ENCODE measurements at regions not wholly inside any gene's neighbourhood (a gene's known extent, or its start where the extent isn't known, plus 50 kb on each side); places are given as distances from the start of the nearest gene placed in this dataset.
"Not testable (repeated sequence)": the region's sequence is repeated elsewhere in the genome, so short reads cannot be mapped to it uniquely, and the experiment has no call there.

DNA sequence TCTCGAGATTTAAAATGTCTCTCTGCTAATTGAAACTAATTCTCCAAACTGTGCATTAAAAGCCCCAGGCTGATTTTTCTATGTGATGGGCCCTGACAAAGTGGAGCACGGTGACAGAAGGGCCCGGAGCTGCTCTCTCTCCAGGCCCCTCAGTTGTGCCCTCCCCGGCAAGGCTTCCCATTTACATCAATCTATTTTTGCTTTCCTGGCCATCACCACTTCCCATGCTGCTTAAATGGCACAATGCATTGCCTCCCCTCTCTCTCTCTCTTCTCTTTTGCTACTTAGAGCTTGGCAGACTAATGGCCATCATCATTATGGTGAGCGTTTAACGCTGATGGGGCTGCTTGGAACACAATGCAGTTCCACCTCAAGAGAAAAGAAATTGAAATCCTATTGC lies 270.7 kb upstream of the DIO3 start:
- DNase-seq (ENCODE audit: low spot score), result no peak

DNA sequence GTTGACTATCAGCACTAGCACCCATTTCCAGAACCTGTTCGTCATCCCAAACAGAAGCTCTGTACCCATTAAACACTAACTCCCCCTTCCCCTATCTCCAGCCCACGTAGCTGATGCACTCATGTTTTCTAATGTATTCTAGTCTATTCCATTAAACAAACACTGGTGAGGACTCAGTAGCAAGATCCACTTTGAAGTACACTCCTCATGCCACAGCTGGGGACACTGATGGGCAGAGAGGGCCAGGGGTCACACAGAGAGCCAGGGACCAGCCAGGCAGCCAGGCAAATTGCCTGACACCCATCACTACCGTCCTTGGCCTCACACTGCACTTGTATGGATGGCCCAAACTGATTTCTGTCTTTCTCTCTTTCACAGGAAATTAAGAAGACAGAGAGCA lies 269.9 kb upstream of the DIO3 start:
- no peak for DNase-seq (ENCODE audit: low spot score)

DNA sequence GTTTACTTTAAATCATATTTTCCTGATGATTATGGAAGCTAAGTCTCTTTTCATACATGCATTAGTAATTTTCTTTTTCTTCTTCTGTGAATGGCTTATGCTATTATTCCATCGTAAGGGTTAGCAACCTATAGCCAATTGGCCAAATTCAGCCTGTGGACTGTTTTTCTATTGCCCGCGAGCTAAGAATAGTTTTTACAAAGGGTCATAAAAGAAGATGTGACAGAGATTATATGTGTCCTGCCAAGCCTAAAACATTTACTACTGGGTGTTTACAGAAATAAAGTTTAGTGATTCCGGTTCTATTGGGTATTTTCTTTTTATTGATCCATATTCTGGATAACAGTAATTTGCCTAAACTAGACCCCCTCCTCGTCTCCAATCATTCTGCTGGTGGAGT lies 268.8 kb upstream of the DIO3 start:
- DNase-seq (ENCODE audit: low spot score), result no peak

DNA sequence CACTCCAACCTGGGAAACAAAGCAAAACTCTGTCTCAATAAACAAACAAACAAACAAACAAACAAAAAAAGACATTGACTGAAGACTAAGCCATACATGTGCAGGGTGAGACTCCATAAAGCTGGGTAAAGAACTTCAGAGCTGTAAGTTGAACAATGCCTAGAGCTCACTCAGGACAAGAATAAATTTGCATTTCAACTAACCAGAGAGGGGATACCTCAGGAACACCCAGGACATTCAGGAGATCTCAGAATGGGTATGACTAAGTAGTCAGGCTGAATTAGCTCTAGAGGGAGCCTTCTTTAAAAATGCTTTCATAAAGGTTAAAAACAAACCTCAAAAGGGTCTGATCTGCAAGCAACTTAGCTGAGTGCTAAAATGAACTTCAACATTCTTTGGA lies 267.7 kb upstream of the DIO3 start:
- DNase-seq (ENCODE audit: low spot score), result no peak

DNA sequence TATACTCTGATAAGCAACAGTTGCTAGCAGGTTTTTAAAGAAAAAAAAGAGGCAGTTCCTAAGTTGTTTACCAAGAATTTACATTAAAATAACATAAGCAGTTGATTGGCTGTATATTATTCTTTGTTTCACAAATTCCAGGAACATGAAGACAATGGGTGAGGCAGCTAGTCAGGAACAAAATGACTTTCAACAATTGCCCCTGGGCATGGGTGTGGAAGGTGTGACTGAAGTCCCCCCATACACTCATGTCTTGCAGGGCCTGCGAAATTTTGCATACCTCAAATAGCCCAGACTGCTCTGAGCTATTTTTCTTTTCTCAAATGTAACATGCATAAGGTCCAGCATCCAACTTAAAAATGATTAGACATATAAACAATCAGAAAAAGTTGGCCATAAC lies 267.2 kb upstream of the DIO3 start:
- DNase-seq (ENCODE audit: low spot score), result no peak

DNA sequence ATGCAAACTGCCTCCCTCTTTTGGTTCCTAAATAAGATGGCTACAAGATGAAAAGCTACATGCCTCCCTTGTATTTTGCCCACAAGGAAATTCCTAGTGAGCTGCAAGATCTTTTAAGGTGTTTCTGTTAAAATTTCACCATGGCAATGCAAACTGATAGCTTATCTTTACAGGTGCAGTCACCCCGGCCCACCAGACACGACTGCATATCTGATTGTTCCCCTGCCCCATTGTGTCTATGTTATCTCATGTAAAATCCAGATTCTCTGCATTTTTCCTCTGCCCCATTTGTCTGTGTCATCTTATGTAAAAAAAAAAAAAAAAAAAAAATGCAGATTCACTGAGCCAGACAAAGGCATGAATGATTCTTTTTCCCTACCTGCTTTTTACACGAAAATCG lies 261.5 kb upstream of the DIO3 start:
- not testable (repeated sequence) for DNase-seq (ENCODE audit: low spot score)

DNA sequence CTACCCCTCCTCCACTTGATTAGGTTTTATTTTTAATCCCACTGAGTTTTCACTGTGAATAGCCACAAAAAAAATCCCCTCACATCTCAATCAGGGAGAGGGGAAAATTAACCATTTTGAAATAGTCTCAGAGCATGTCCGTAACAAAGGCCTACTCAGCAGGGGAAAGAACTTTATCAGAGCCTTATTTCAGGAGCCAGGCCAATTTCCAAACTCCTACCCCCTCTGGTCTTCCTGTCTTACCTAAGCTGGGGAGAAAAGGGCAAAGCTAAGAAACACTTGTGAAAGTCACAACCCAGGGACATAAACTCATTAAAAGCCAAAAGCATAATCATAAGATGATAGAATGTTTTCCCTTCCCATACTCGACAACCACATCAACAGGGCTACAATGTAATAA lies 260.3 kb upstream of the DIO3 start:
- no peak for DNase-seq (ENCODE audit: low spot score)

DNA sequence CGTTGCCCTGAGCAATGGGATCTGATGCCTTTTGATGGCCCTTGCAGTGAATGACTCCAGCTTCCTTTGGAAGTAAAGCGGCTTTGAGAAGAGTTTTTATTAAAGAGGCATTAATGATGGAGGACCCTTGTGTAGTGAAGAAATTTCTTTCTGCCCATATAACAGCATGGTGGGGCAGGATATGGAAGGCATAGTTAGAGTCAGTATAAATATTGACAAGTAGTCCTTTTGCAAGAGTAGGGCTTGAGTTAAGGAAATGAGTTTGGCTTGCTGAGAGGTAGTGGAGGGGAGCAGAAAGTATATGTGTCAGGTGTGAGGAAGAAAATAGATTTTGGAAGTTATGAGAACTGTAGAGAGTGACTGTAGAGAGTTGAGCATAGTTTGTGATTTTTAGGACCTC lies 254.1 kb upstream of the DIO3 start:
- DNase-seq (ENCODE audit: low spot score), result not testable (repeated sequence)

DNA sequence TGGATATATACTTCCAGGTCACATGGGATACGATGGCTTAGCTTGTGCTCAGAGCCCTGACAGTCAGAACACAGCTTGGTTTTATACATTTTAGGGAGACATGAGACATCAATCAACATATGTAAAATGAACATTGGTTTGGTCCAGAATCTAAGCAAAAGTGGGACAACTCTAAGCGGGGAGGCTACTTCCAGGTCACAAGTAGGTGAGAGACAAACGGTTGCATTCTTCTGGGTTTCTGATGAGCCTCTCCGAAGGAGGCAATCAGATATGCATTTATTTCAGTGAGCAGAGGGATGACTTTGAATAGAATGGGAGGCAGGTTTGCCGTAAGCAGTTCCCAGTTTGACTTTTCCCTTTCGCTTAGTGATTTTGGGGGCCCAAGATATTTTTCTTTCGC lies 250.1 kb upstream of the DIO3 start:
- not testable (repeated sequence) for DNase-seq (ENCODE audit: low spot score)

DNA sequence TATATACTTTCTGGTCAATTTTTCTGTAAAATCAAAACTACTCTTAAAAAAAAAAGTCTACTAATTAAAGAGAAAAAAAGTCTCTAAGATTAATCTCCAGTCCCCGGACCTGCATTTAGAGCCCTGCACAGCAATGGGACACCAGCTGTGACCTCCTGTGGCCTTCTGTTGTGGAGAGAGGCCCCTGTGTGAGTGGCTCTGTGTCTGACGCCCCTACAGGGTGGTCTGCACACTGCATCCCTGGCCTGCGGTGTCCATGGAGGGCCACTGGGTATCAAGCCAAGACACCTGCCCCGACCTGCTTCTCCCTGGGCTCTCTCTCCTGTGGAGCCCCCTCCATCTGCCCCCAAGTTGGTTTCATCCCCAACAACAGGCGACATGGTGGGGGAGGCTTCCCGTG lies 248.0 kb upstream of the DIO3 start:
- DNase-seq (ENCODE audit: low spot score), result peak; percentile 22

DNA sequence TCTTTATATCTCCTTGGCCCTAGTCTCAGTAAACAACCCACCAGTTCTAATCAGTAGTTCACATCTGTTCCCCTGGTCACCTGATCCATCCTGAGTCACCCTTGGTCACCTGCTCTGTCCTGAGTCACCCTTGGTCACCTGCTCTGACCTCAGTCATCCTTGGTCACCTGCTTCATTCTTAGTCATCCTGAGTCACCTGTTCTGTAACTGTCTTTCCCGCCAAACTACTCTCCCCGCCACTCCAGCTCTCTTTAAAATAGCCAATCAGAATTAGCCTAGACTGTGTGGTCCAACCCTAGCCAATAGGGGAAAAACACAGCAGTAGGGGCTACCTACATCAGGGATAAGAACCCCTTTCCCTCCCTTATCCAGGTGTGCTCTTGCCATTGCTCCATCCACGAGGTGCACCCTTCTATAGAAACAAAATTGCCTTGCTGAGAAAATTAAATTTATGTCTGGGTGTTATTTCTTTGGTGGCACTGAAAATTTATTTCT lies 245.4 kb upstream of the DIO3 start:
- DNase-seq (ENCODE audit: low spot score), result no peak

DNA sequence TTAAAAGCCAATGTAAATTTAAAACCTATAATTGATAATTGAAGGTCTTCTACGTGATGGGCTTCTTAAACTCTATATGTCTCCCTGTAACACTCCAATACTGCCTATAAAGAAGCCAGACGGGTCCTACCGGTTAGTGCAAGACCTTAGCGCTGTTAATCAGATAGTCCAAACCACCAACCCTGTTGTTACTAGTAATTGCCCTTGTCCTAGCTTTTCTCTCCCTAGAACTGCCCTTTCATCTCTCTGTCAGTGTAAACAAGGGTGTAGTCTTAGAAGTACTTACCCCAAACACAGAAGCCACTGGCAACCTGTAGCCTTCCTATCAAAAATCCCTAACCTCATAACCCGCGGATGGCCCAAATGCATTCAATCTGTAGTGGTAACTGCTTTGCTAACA lies 243.0 kb upstream of the DIO3 start:
- no peak for DNase-seq (ENCODE audit: low spot score)

DNA sequence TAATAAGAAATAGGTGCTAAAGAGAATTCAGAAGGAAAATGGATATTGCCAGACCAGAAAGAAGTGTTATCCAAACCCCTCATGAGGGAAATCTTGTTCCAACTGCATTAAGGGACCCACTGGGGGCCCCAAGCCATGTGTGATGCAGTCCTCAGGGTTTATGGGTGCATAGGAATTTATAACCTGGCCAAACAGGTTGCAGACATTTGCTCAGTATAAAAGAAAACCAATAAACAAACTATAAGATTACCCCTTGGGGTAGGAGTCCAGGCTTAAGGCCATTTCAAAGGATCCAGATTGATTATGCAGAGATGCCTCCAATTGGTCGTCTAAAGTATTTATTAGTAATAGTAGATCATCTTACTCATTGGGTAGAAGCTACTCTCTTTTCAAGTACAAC lies 240.9 kb upstream of the DIO3 start:
- DNase-seq (ENCODE audit: low spot score), result no peak

DNA sequence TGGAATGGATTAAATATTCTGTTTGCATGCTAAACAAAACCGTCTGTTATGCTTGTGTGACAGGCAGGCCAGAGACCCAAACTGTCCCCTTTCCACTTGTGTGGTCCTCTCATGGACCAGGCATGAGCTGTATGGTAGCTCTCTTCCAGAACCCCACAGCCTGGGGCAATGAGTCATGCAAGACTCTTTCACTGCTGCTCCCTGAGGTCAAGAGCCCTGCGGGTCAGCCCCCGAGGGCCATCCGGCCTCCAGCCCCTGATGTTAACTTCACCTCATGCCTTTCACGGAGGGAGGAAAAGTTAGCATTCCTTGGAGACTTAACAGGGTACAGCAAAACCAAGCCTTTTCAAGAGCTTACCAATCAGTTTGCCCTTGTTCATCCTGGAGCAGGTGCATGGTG lies 239.1 kb upstream of the DIO3 start:
- no peak for DNase-seq (ENCODE audit: low spot score)

DNA sequence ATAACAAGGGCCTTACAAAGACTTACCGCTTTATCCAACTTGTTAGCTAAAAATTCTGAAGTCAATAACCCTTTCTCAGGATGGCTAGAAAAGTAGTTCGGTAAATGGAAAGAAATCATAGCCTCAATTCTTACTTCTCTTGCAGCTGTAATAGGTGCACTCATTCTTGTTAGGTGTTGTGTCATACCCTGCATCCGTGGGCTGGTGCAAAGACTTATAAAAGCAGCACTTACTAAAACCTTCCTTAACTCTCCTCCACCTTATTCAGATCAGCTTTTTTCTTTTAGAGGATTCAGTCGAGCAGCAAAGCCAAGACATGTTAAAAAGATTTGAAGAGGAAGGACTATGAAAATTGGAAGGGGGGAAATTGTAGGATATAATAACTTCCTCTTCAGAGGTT lies 238.2 kb upstream of the DIO3 start:
- no peak for DNase-seq (ENCODE audit: low spot score)

DNA sequence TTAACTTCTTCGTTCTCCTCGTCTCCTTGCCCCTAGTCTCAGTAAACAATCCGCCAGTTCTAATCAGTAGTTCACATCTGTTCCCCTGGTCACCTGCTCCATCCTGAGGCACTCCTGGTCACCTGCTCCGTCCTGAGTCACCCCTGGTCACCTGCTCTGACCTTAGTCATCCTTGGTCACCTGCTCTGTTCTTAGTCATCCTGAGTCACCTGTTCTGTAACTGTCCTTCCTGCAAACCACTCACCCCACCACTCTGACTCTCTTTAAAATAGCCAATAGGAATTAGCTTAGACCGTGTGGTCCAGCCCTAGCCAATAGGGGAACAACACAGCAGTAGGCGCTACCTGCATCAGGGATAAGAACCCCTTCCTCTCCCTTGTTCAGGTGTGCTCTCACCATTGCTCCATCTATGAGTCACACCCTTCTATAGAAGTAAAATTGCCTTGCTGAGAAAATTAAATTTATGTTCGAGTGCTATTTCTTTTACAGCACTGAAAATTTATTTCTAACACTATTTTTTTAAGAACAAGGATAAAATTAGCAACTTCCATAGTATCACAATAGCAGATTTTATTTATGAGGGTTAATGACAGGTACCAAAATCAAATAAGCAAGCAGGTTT lies 237.6 kb upstream of the DIO3 start:
- not testable (repeated sequence) for DNase-seq (ENCODE audit: low spot score)

DNA sequence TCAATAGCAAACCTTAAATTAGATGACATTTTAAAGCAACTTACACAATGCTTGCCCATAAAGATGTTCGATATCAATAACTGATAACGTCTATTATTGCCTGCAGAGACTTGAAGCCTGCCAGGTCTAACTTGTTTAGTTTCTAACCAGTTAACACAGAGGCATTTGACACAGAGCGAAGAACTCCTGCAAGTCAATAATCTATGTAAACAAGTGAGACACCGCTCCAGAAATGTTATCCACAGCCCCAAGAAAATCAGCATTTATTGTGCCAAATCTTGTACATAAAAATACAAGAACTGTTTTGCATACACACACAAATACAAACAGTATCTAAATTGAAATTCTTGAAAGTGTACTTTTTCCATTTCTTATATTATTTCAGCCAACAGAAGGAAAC lies 236.0 kb upstream of the DIO3 start:
- DNase-seq (ENCODE audit: low spot score), result no peak

DNA sequence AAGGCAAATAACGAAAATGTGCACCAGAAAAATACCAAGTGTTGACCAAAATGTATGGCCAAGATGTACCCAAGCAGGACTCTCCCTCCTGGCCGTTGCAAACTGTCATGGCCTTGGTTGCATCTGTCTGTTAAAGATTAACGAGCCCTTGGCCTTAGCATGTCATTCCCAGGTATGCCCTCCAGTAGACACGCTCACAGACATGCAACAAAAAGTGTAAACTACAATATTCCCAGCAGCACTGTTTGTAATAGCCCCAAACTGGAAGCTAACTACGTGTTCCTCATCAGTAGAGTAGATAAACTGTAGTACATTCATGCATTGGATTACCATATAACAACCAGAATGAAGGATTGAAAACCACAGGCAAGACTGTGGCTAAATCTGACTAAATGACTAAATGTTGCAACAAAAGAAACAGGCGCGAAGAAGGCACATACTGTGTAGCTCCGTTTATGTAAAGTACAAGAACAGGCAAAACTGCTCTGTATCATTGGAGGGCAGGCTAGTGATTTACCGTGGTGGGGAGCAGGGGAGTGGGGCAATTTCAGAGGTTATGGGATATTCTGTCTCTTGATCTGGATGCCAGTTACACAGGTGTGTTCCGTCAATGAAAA lies 232.8 kb upstream of the DIO3 start:
- peak; percentile 51 for DNase-seq (ENCODE audit: low spot score)

DNA sequence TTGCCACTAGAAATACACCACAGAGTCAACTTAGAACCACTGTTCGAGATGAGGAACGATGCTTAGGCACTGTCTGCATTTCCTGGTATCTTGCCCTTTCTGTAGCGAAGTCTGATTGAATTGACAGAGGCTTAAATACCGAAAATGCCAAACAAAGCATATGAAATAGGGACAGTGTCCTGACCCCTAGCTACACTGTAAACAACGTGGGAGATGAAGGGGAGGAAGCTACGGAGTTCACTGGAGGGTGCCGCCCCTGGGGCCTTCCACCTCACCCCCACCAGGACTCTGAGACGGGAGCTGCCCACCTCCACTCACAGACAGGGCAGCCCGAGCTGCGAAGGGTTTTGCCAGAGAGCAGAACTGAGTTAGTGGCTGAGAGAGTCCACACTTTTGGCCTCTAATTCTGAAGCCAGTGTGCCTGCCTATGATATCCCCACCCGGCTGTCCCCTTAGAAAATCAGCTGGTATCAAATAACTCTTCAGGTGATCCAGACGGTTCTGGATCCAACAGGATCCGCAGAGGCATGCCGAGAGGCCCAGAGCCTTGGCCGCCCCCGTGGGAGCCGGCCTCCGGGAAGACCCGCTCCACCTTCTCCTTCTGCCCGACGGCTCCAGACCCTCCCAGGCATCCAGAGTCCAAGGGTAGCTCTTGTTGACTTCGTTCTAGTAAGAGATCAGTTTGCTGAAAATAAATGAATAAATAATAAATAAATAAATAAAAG lies 230.7 kb upstream of the DIO3 start:
- DNase-seq (ENCODE audit: low spot score), result no peak

DNA sequence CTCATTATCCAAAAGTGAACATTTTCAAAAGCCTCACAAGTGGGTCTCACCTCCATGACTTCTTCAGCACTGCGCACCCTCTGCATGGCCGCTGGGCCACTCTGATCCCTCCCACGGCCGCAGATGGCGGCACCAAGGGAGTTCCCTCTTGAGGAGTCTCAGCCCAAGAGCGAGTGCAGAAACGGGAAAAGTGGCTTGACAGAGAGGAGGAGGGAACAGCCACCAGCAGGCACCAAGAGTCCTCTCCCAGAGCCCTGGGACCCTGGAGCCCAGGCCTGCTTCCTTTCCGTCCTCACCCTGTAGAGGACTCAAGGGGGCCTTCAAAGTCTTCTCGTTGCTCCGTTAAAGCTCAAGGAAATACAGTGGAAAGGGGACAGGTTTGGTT lies 230.2 kb upstream of the DIO3 start:
- no peak for DNase-seq (ENCODE audit: low spot score)

DNA sequence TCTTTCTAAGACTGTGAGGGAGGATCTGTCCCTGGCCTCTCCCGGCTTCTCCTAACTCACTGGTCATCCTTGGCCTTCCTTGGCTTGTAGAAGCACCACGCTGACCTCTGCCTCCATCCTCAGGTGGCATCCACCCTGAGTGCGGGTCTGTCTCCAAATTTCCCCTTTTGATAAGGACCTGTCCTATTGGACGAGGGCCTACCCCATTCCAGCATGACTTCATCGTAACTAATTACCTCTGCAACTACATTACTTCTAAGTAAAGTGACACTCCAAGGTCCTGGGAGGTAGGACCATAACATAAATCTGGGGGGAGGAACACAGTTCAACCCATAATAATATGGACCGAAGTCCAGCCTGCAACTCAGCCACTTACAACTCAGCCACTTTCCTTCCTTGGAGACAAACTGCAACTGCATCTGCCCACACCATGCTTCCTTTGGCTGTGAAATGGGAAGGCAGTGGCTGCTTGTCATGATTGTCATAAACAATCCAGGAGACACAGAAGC lies 229.6 kb upstream of the DIO3 start:
- no peak for DNase-seq (ENCODE audit: low spot score)

DNA sequence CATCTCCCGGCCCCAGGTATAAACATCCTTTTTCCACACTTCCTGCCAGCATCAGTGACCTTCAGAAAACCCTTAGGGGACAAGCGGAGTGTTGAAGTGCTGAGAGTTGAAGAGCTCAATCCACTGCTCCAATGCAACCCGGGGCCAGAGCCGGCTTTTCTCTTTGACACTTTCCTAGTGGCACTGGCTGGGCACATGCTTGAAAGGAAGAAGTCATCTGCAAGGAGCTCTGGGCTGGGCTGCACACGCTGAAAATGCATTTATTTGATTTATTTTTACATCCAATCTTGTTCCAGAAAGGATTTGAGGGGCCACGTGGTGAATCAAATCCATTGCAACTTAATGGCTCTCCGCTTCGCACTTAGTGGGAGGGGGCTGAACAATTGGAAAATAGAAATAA lies 229.0 kb upstream of the DIO3 start:
- DNase-seq (ENCODE audit: low spot score), result no peak
